Right cardiac atrium (tissue), 5 donors: ENCODE measurements at regions not wholly inside any gene's neighbourhood (a gene's known extent, or its start where the extent isn't known, plus 50 kb on each side); places are given as distances from the start of the nearest gene placed in this dataset.
"Not testable (repeated sequence)": the region's sequence is repeated elsewhere in the genome, so short reads cannot be mapped to it uniquely, and the experiment has no call there.

Experiments used
- ATAC-seq, 2 donors: fragments of 200-7000 bp; cut with Tn5 transposase; one replicate each; pipeline versions ENCODE4 v1.8.0 to v1.9.1; 2020; ENCODE audit warnings: moderate library complexity in 2 of 2, mild to moderate bottlenecking in 1 of 2
- DNase-seq, 3 donors: peaks; one replicate each; pipeline ENCODE4 v3.0.0-alpha.2; 2020
- H3K27ac ChIP-seq: one replicate; pipeline ENCODE4 v1.5.1; 2013; ENCODE audit warnings: mild to moderate bottlenecking, low read length, control low read depth, moderate library complexity
- H3K27me3 ChIP-seq: one replicate; pipeline ENCODE4 v1.6.1; 2013; ENCODE audit not compliant: control insufficient read depth, insufficient read depth
- H3K4me1 ChIP-seq: one replicate; pipeline ENCODE4 v1.6.1; 2013; ENCODE audit warnings: low read length; ENCODE audit not compliant: control insufficient read depth, insufficient read depth
- H3K4me3 ChIP-seq: one replicate; pipeline ENCODE4 v1.5.1; 2013; ENCODE audit warnings: low read length, control low read depth
- H3K9me3 ChIP-seq: one replicate; pipeline ENCODE4 v1.6.1; 2013; ENCODE audit warnings: low read length; ENCODE audit not compliant: control insufficient read depth
- WGBS: extraction: QIAGEN DNeasy Blood & Tissue Kit; methylation state at CpG from one replicate; pipeline ENCODE4 v1.1.7; 2013; 5-methylcytosine and 5-hydroxymethylcytosine counted together
- intact Hi-C, 4 donors: fragments of 100-400 bp; cut with DNase I; formaldehyde crosslinking; loops; one replicate each; pipeline versions ENCODE4 v1.11.0 to v1.14.0; 2022 to 2023
- donor health status: healthy with polysubstance abuse.
- donor health status: DM: no; HTN: yes; CAD: no.
- donor health status: DM: no; HTN: no; CAD: no.
- donor health status: DM: no; HTN: yes; CAD: no; lungs with severe emphysema.
- donor health status: DM: yes; HTN: yes; CAD: no.

GRCh38 chr4:34280131-34280530 lies 1964.2 kb downstream of the ARAP2 start:
- DNase-seq = no peak
- no peak for ATAC-seq
- H3K27ac ChIP-seq = no peak overlapping the region
- H3K4me3 ChIP-seq = no peak overlapping the region
- H3K9me3 ChIP-seq = no peaks in the 10 kb centered on the region
- H3K4me1 ChIP-seq = no peaks in the 10 kb centered on the region
- H3K27me3 ChIP-seq = no peaks in the 10 kb centered on the region
- WGBS = 39% methylated on average over 2 of the region's 2 CpGs
- intact Hi-C loops = no loop called here

GRCh38 chr4:34281826-34282225 lies 1962.5 kb downstream of the ARAP2 start:
- H3K4me3 ChIP-seq = no peak overlapping the region
- intact Hi-C loops = no loop called here

GRCh38 chr4:34289489-34289888 lies 1954.8 kb downstream of the ARAP2 start:
- intact Hi-C loops = no loop called here
- no peak overlapping the region for H3K4me3 ChIP-seq
- no peak for ATAC-seq

More at GRCh38 chr4:34281826-34282225, 1962.5 kb downstream of the ARAP2 start:
- 66% methylated on average over 5 of the region's 5 CpGs for WGBS
- no peaks in the 10 kb centered on the region for H3K4me1 ChIP-seq
- no peaks in the 10 kb centered on the region for H3K27me3 ChIP-seq
- ATAC-seq (no peak), DNase-seq (no peak)
- no peak overlapping the region for H3K27ac ChIP-seq
- no peaks in the 10 kb centered on the region for H3K9me3 ChIP-seq

DNA sequence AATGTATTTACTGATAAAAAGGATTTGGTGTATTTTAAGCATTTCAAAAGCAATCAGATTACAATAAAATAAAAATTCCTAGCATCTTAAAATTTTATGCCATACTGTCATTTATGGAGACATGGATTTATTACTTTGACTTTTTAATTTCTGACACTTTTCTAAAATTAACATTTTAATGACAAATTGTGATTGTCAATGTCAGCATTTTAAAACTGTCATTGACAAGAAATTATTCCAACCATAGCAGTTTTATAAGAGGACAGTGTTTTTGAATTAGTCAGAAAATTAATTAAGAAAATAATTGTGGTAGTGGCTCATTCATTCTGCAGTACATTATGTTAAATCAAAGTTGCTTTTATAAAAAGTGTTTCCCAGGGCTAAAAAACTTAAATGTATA lies 1954.4 kb downstream of the ARAP2 start:
- no peak overlapping the region for H3K4me3 ChIP-seq
- intact Hi-C loops = no loop called here
- no peak for ATAC-seq
- H3K4me1 ChIP-seq = no peaks in the 10 kb centered on the region
- no peaks in the 10 kb centered on the region for H3K27me3 ChIP-seq
- no peak overlapping the region for H3K27ac ChIP-seq
- DNase-seq = no peak
- H3K9me3 ChIP-seq = no peaks in the 10 kb centered on the region

More at GRCh38 chr4:34289489-34289888, 1954.8 kb downstream of the ARAP2 start:
- no peak for DNase-seq
- Histone ChIP-seq H3K27me3 (no peaks in the 10 kb centered on the region), H3K9me3 (no peaks in the 10 kb centered on the region), H3K4me1 (no peaks in the 10 kb centered on the region), H3K27ac (no peak overlapping the region)
- WGBS = 86% methylated on average over 3 of the region's 3 CpGs

GRCh38 chr4:34293459-34293858 lies 1950.9 kb downstream of the ARAP2 start:
- H3K4me1 ChIP-seq = no peaks in the 10 kb centered on the region
- H3K27me3 ChIP-seq = no peaks in the 10 kb centered on the region
- H3K9me3 ChIP-seq = no peaks in the 10 kb centered on the region
- no peak for ATAC-seq
- intact Hi-C loops = no loop called here
- H3K27ac ChIP-seq = no peak overlapping the region
- no peak for DNase-seq
- H3K4me3 ChIP-seq = no peak overlapping the region

DNA sequence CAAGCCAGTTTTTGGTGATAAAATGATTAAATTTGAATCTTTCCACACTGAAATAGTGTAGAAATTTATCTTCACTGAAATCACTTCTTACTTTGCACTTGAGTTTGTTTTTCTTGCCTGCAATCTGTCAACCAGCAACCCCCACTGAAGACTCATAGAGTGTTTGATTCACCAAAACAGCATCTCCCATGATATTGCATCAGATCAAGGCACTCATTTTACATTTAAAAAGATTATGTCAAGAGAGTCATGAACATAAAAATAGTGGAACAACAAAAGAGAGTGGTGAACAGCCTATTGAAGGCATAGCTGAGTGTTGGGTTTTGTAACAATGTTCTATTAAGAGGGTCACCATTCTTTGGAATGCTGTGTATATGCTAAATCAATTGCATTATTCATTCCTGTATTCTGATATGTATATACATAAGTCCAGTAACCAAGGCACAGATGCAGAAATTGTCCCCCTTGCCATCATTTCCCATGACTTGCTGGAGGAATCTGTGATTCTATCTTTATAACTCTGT lies 1934.9 kb downstream of the ARAP2 start:
- no peaks in the 10 kb centered on the region for H3K4me1 ChIP-seq
- intact Hi-C loops = no loop called here
- no peaks in the 10 kb centered on the region for H3K27me3 ChIP-seq
- H3K27ac ChIP-seq = no peak overlapping the region
- ATAC-seq (no peak), DNase-seq (no peak)
- no peaks in the 10 kb centered on the region for H3K9me3 ChIP-seq
- H3K4me3 ChIP-seq = no peak overlapping the region

DNA sequence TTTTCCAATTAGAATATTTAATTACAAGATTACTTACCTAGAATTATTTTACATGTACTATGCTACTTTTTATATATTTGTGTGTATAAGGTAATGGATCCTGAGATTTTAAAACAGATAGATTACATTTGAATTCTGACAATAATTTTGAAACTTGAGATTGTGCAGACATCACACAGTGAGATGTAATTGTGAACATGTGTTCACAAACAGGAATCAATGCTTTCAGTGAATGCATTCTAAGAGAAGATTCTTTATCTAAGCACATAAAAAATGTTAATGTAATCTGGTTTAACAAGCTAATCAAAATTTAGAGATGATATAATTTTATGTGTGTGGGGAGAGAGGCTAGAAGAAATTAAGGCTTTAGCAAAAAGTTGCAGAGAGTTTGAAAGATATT lies 1925.5 kb downstream of the ARAP2 start:
- no peaks in the 10 kb centered on the region for H3K9me3 ChIP-seq
- DNase-seq (no peak), ATAC-seq (no peak)
- no peaks in the 10 kb centered on the region for H3K27me3 ChIP-seq
- intact Hi-C loops = no loop called here
- no peaks in the 10 kb centered on the region for H3K4me1 ChIP-seq
- H3K27ac ChIP-seq = no peak overlapping the region
- H3K4me3 ChIP-seq = no peak overlapping the region

DNA sequence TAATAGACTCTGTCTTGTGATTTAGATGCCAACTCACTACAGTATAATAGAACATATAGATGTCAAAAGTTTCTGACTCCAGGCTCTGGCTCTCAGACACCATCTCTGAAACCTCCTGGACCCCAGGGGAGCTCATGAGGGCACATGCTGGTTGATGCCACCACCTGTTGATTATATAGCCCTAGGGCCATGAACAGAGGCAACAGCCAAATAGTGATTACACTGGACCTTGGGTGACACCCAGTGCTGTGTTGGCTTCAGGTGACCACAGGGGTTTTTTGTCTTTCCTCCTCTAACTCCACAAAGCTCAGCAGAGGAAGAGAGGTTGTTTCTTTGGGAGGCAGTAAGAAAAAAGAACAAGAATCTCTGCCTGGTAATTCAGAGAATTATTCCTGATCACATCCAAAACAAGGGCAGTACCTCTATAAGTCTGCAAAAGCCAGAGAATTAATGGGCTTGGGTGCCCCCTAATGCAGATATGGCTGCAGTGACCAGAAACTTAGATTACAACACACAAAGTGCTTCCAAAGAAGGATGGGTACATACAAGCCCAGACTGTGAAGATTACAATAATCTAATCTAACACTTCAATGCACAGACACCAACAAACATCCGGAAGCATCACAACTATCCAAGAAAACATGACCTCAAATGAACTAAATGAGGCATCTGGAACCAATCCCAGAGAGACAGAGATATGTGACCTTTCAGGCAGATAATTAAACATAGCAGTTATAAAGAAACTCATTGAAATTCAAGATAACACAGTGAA lies 1920.6 kb downstream of the ARAP2 start:
- intact Hi-C loops = no loop called here
- Histone ChIP-seq H3K27me3 (no peaks in the 10 kb centered on the region), H3K4me1 (no peaks in the 10 kb centered on the region), H3K9me3 (no peaks in the 10 kb centered on the region), H3K4me3 (no peak overlapping the region), H3K27ac (no peak overlapping the region)
- DNase-seq (no peak), ATAC-seq (no peak)
- 23% methylated on average over 1 of the region's 1 CpG for WGBS

GRCh38 chr4:34328939-34329338 lies 1915.4 kb downstream of the ARAP2 start:
- intact Hi-C loops = no loop called here
- H3K27ac ChIP-seq = no peak overlapping the region
- ATAC-seq (no peak), DNase-seq (no peak)
- no peaks in the 10 kb centered on the region for H3K4me1 ChIP-seq
- H3K9me3 ChIP-seq = no peaks in the 10 kb centered on the region
- WGBS = 77% methylated on average over 1 of the region's 1 CpG
- no peaks in the 10 kb centered on the region for H3K27me3 ChIP-seq
- H3K4me3 ChIP-seq = no peak overlapping the region

GRCh38 chr4:34335156-34335555 lies 1909.2 kb downstream of the ARAP2 start:
- H3K9me3 ChIP-seq, DNase-seq, H3K27ac ChIP-seq, H3K4me1 ChIP-seq, ATAC-seq, H3K4me3 ChIP-seq, intact Hi-C loops, H3K27me3 ChIP-seq: not testable (repeated sequence)
- 91% methylated on average over 13 of the region's 13 CpGs for WGBS

DNA sequence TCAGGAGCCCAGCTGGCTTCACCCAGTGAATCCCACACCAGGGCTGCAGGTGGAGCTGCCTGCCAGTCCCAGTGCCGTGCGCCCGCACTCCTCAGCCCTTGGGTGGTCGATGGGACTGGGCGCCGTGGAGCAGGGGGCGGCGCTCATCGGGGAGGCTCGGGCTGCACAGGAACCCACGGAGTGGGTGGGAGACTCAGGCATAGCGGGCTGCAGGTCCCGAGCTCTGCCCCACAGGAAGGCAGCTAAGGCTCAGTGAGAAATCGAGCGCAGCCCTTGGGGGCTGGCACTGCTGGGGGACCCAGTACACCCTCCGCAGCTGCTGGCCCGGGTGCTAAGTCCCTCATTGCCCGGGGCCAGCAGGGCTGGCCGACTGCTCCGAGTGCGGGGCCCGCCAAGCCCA lies 1908.8 kb downstream of the ARAP2 start:
- H3K4me1 ChIP-seq, H3K9me3 ChIP-seq, intact Hi-C loops, ATAC-seq, H3K27ac ChIP-seq, H3K4me3 ChIP-seq, H3K27me3 ChIP-seq: not testable (repeated sequence)
- peak in 1 of 3 donors; percentile 33 for DNase-seq
- WGBS = 94% methylated on average over 20 of the region's 22 CpGs

- Histone ChIP-seq H3K4me3 (no peak overlapping the region), H3K27me3 (no peaks in the 10 kb centered on the region), H3K4me1 (no peaks in the 10 kb centered on the region), H3K9me3 (no peaks in the 10 kb centered on the region), H3K27ac (no peak overlapping the region)
- ATAC-seq (no peak), DNase-seq (no peak)
- intact Hi-C loops = no loop called here
Observed at GRCh38 chr4:34362654-34363053, 1881.7 kb downstream of the ARAP2 start.
